A673 (cell line): ENCODE measurements at regions not wholly inside any gene's neighbourhood (a gene's known extent, or its start where the extent isn't known, plus 50 kb on each side); places are given as distances from the start of the nearest gene placed in this dataset.

Experiments
- BruUV-seq: library from RNA; stranded (reverse); fragments of 400-500 nt; replicated peaks from 2 replicates; lab custom pipeline; 2021; lab: Mats Ljungman, UMichigan
- CTCF ChIA-PET: fragments of 300-600 bp; sonication (Branson Sonifier 250); formaldehyde crosslinking; loops from one replicate; lab custom pipeline; 2022; ENCODE audit warnings: antibody characterized with exemption; lab: Charles Lee
- POLR2A ChIA-PET: fragments of 300-600 bp; sonication (Branson Sonifier 250); formaldehyde crosslinking; loops from one replicate; lab custom pipeline; 2022; ENCODE audit warnings: antibody characterized with exemption; ENCODE audit not compliant: low non-redundant PET; lab: Charles Lee
- DNase-seq: peaks from one replicate; pipeline ENCODE4 v3.0.0-alpha.2; 2015; ENCODE audit warnings: low spot score
- H3K27ac ChIP-seq: fragments of 200-600 bp; sonication (generic); 2 replicates; pipeline ENCODE4 v1.5.1; 2016; ENCODE audit warnings: mixed run types, low read depth, mild to moderate bottlenecking, mixed read lengths, antibody characterized with exemption, low read length; ENCODE audit not compliant: poor library complexity, severe bottlenecking
- H3K27me3 ChIP-seq: fragments of 200-600 bp; sonication (generic); replicated peaks from 2 replicates; pipeline ENCODE4 v1.6.1; 2017; ENCODE audit warnings: mixed run types, low read depth, mild to moderate bottlenecking, mixed read lengths, antibody characterized with exemption, low read length; ENCODE audit not compliant: insufficient read depth, poor library complexity
- H3K36me3 ChIP-seq: fragments of 200-600 bp; sonication (generic); 2 replicates; pipeline ENCODE4 v1.6.1; 2016; ENCODE audit warnings: mixed run types, mild to moderate bottlenecking, mixed read lengths, antibody characterized with exemption, low read length; ENCODE audit not compliant: insufficient read depth, poor library complexity, severe bottlenecking
- H3K4me1 ChIP-seq: fragments of 200-600 bp; sonication (generic); 2 replicates; pipeline ENCODE4 v1.6.1; 2017; ENCODE audit warnings: mixed run types, mild to moderate bottlenecking, mixed read lengths, antibody characterized with exemption, low read length; ENCODE audit not compliant: insufficient read depth, poor library complexity, severe bottlenecking
- H3K4me3 ChIP-seq: fragments of 200-600 bp; sonication (generic); 2 replicates; pipeline ENCODE4 v1.5.1; 2016; ENCODE audit warnings: low read depth, mixed run types, mild to moderate bottlenecking, mixed read lengths, low read length; ENCODE audit not compliant: poor library complexity, severe bottlenecking
- H3K9me3 ChIP-seq: fragments of 200-600 bp; sonication (generic); 2 replicates; pipeline ENCODE4 v1.6.1; 2016; ENCODE audit warnings: mixed run types, low read depth, mild to moderate bottlenecking, mixed read lengths, antibody characterized with exemption, low read length; ENCODE audit not compliant: poor library complexity, severe bottlenecking
- EZH2 ChIP-seq: fragments of 200-600 bp; sonication (generic); IDR thresholded peaks from 2 replicates; pipeline ENCODE4 v1.6.1; 2017; ENCODE audit warnings: borderline replicate concordance, low read depth, mild to moderate bottlenecking, mixed read lengths, antibody characterized with exemption, low read length; ENCODE audit not compliant: poor library complexity, severe bottlenecking
- intact Hi-C: fragments of 100-400 bp; cut with micrococcal nuclease; formaldehyde crosslinking; loops from one replicate; pipeline ENCODE4 v1.10.0; 2022; ENCODE audit not compliant: unreplicated experiment
- TF ChIP-seq, protein P1 (sequence below): fragments of 300-800, 200-600 bp; sonication (generic); conservative IDR thresholded peaks from 2 replicates; pipeline ENCODE4 v1.5.1; 2017; ENCODE audit warnings: low read depth, mild to moderate bottlenecking, antibody characterized with exemption, low read length, moderate library complexity, mixed read lengths

DNA sequence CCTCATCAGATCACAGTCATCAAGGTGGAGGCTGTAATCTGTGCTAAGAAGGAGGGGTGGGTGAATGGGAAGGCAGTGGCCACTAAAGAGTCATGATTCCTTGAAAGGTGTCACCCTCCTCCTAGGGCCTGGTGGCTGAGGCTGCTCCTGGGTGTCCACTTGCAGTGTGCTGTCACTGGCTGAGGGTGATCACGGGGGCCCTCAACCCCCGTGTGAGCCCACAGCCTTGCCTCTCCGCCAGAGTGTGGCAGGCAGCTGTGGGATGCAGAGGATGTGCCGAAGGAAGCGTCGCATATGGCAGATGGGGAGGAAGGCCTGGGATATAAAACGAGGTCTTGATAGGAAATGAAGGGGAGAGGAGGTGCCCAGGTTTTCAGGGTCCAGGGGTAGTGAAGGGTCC is 476.5 kb downstream of the PTPRU start:
- H3K4me1 ChIP-seq = peaks cover 27% of the 10 kb centered on the region
- TF ChIP-seq, protein P1, sequence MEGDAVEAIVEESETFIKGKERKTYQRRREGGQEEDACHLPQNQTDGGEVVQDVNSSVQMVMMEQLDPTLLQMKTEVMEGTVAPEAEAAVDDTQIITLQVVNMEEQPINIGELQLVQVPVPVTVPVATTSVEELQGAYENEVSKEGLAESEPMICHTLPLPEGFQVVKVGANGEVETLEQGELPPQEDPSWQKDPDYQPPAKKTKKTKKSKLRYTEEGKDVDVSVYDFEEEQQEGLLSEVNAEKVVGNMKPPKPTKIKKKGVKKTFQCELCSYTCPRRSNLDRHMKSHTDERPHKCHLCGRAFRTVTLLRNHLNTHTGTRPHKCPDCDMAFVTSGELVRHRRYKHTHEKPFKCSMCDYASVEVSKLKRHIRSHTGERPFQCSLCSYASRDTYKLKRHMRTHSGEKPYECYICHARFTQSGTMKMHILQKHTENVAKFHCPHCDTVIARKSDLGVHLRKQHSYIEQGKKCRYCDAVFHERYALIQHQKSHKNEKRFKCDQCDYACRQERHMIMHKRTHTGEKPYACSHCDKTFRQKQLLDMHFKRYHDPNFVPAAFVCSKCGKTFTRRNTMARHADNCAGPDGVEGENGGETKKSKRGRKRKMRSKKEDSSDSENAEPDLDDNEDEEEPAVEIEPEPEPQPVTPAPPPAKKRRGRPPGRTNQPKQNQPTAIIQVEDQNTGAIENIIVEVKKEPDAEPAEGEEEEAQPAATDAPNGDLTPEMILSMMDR = no peak
- TF ChIP-seq EZH2 = no peak
- BruUV-seq = no TSS peak
- ChIA-PET POLR2A (no interaction called here), CTCF (no interaction called here)
- no peak overlapping the region for H3K27ac ChIP-seq
- no peaks in the 10 kb centered on the region for H3K27me3 ChIP-seq
- DNase-seq = no peak
- intact Hi-C loops = no loop called here
- no peak overlapping the region for H3K4me3 ChIP-seq
- H3K9me3 ChIP-seq = no peaks in the 10 kb centered on the region
- H3K36me3 ChIP-seq = no peaks in the 10 kb centered on the region

DNA sequence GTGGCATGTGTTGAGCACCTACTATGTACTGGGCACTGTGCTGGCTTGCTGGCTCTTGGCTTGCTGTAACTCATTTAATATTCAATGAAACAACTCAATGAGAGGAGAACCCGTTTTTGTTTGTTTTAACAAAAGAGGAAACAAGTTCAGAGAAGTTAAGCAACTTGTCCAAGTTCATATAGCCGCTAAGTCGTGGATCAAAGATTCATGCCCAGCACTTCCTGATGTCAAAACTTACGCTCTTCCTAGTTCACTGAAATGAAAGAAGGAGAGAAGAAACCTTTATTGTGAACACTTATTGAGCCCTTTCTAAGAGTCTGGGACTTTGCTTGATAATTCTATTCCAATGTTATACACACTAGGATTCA is 475.9 kb downstream of the PTPRU start:
- CTCF ChIA-PET = no interaction called here
- peaks cover 29% of the 10 kb centered on the region for H3K4me1 ChIP-seq

DNA sequence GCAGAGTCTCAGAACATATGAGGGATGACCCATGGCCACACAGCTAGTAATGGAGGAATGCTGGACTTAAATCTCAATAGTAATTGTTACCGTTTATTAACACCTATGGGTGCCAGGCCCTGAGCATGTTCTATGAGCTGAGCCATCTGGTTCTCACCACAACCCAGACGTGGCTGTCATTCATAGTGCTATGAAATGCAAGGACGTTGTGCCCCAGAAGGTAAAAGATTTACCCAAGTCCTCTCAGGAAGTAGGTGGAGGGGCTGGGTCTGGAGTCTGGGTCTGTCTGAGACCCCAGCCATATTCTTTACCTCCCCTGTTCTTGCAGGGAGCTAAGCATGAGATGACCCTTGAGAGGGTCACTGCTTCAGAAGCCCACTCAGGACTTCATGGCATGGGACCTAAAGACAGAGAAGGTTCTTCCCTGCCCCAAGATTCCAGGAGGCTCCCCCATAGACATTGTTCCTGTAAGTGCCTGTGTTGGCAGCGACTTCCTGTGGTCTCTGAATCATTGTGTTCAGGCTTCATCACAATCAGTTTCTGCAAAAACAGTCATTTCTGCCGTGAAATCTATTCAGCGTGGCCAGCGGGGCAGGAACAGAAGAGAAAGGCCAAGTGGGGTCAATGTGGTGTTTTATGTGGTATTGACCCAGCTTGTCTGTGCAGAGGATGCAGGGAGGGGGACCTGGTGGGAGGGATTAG is 475.4 kb downstream of the PTPRU start:
- no peak overlapping the region for H3K27ac ChIP-seq
- no peak overlapping the region for H3K4me3 ChIP-seq
- ChIA-PET POLR2A (no interaction called here), CTCF (no interaction called here)
- no peaks in the 10 kb centered on the region for H3K27me3 ChIP-seq
- no peaks in the 10 kb centered on the region for H3K36me3 ChIP-seq
- peaks cover 31% of the 10 kb centered on the region for H3K4me1 ChIP-seq
- no peak for DNase-seq
- no peak for TF ChIP-seq EZH2
- TF ChIP-seq, protein P1 = no peak
- no peaks in the 10 kb centered on the region for H3K9me3 ChIP-seq
- BruUV-seq = no TSS peak
- intact Hi-C loops = no loop called here

More for the DNA sequence above, 475.9 kb downstream of the PTPRU start:
- POLR2A ChIA-PET = no interaction called here
- H3K36me3 ChIP-seq = no peaks in the 10 kb centered on the region
- no peaks in the 10 kb centered on the region for H3K9me3 ChIP-seq
- no TSS peak for BruUV-seq
- H3K4me3 ChIP-seq = no peak overlapping the region
- intact Hi-C loops = no loop called here
- H3K27me3 ChIP-seq = no peaks in the 10 kb centered on the region
- TF ChIP-seq, protein P1 = no peak
- TF ChIP-seq EZH2 = no peak
- no peak overlapping the region for H3K27ac ChIP-seq
- no peak for DNase-seq
